Stimulated activated effector memory CD8-positive, alpha-beta T cell treated with anti-CD3 and anti-CD28 coated beads, Interleukin-12 subunit alpha, Interleukin-12 subunit beta, amount 100 ng/mL, for 72 hours (primary cell): ENCODE measurements at regions not wholly inside any gene's neighbourhood (a gene's known extent, or its start where the extent isn't known, plus 50 kb on each side); places are given as distances from the start of the nearest gene placed in this dataset.

Experiments used
- ATAC-seq: fragments of 150-1000 bp; cut with Tn5 transposase; 2 replicates; pipeline ENCODE4 v1.10.0; 2021
- DNase-seq, 2 donors: peaks; one replicate each; pipeline ENCODE4 v3.0.0; 2021 to 2022; ENCODE audit warnings: low spot score in 2 of 2
- H3K27ac Mint-ChIP-seq: one replicate; pipeline ENCODE4 v1.8.0; 2022; ENCODE audit warnings: mild to moderate bottlenecking, mixed read lengths
- H3K36me3 Mint-ChIP-seq: one replicate; pipeline ENCODE4 v1.8.0; 2022; ENCODE audit warnings: mild to moderate bottlenecking, mixed read lengths
- H3K4me1 Mint-ChIP-seq: one replicate; pipeline ENCODE4 v1.8.0; 2022; ENCODE audit warnings: mixed read lengths
- H3K4me3 Mint-ChIP-seq: one replicate; pipeline ENCODE4 v1.8.0; 2022; ENCODE audit warnings: mild to moderate bottlenecking, mixed read lengths
- H3K9me3 Mint-ChIP-seq: one replicate; pipeline ENCODE4 v1.8.0; 2022; ENCODE audit warnings: mixed read lengths

DNA sequence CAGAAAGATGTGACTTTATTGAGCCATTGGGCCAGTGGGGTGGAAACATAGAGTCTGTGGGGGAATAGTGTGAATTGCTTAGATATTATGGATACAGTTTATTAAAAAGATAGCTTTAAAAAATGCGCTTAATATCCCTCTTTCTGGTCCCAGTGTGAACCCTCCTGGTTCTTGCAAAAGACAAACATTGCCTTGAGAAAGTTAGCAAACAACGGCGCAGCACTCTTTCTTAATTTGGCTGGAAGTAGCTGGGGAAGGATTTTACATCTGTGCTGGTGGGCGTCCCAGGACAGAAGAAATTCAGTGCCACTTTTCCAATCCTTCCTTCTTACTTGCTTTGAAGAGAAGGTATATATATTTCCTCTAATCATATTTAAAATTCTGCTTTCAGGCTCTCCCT, 191.4 kb upstream of the ZFP64 start:
- DNase-seq (no peak), ATAC-seq (no peak)
- no peaks in the 10 kb centered on the region for H3K36me3 Mint-ChIP-seq
- no peaks in the 10 kb centered on the region for H3K9me3 Mint-ChIP-seq
- H3K4me3 Mint-ChIP-seq = no peak overlapping the region
- H3K27ac Mint-ChIP-seq = no peak overlapping the region
- H3K4me1 Mint-ChIP-seq = no peaks in the 10 kb centered on the region

DNA sequence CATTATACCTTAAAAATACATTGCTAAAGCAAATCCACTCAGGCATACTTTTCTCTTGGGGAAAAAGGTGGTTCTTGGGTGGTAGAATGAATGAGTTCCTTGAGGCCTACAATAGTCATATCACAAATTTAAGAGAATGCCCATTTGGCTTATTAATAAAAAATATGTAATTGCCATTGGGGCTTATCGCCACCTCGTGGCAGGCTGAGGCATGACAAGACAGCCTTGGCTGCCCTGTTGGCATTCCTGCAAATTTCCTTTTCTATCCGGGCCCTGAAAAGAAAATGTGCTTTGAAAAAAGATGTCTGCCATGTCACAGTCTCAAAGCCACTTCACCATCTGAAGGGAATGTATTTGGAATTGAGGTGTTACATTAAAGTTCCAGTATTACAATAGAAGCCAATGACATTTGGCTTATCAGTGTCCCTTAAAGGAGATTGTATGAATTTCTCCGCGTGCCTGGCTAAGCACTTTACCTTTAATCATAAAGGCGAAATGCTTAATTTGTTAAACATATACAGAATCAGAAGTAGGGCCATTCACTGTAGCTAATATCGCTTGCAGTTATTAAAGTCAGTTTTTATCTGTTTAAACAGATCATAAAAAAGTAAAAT, 188.3 kb upstream of the ZFP64 start:
- peak in 1 of 2 donors; percentile 8 for DNase-seq
- no peak overlapping the region for H3K4me3 Mint-ChIP-seq
- no peak for ATAC-seq
- H3K27ac Mint-ChIP-seq = no peak overlapping the region
- H3K36me3 Mint-ChIP-seq = no peaks in the 10 kb centered on the region
- no peaks in the 10 kb centered on the region for H3K4me1 Mint-ChIP-seq
- no peaks in the 10 kb centered on the region for H3K9me3 Mint-ChIP-seq

DNA sequence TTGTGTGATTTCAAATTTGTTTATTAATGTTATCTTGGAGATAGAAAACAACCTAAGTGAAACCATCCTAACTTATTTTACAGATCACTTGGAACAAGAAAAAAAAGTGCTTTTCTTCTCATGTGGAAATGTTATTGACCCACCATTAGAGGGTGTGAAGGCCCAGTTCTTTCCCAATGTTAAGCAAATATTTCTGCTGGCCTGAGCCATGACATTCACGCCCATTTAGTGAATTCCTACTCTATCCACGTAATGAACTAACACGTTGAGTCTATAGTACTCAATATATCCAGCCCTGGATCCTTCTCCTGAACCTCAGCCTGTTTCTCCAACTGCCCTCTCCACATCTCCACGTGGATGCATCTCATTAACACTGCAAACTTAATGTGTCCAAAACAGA, 180.6 kb upstream of the ZFP64 start:
- no peaks in the 10 kb centered on the region for H3K4me1 Mint-ChIP-seq
- DNase-seq (no peak), ATAC-seq (no peak)
- H3K9me3 Mint-ChIP-seq = no peaks in the 10 kb centered on the region
- H3K36me3 Mint-ChIP-seq = no peaks in the 10 kb centered on the region
- no peak overlapping the region for H3K27ac Mint-ChIP-seq
- no peak overlapping the region for H3K4me3 Mint-ChIP-seq

DNA sequence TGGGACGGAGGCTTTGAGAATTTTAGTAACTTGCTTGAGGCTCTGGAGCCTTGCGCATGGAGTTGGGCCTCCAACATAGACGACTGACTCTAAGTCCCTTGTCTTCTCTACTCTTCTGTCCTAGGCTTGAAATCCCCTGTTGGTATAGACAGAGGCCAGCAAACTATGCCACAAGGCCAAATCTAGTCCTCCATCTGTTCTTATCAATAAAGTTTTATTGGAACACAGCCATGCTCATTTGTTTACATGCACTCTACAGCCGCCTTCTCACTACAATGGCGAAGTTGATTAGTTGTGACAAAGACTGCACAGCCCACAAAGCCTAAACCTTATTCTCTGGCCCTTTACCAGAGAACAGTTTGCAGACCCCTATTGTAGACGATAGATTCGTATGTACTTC, 174.1 kb upstream of the ZFP64 start:
- DNase-seq (no peak), ATAC-seq (no peak)
- H3K9me3 Mint-ChIP-seq = no peaks in the 10 kb centered on the region
- H3K36me3 Mint-ChIP-seq = no peaks in the 10 kb centered on the region
- H3K27ac Mint-ChIP-seq = no peak overlapping the region
- H3K4me3 Mint-ChIP-seq = no peak overlapping the region
- no peaks in the 10 kb centered on the region for H3K4me1 Mint-ChIP-seq

DNA sequence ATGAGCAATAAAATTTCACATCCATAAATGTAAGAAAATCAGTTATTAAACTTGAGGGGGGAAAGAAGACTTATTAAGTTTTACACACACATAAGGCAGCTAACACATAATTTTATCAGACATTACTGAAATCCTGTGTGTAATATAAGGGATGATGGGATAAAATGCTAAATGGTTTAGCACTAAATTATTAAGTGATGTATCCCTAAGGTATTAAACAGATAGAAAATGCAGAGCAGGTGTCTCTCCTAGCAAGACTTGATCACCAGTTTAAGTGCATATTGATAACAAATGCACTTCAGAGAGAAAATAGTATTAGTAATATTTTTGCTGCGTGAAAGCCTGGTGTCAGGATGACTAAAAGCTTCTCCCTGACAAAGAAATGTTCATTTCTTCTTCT, 172.8 kb upstream of the ZFP64 start:
- no peaks in the 10 kb centered on the region for H3K9me3 Mint-ChIP-seq
- no peak overlapping the region for H3K4me3 Mint-ChIP-seq
- no peak for DNase-seq
- H3K36me3 Mint-ChIP-seq = no peaks in the 10 kb centered on the region
- no peaks in the 10 kb centered on the region for H3K4me1 Mint-ChIP-seq
- H3K27ac Mint-ChIP-seq = no peak overlapping the region
- ATAC-seq = no peak

DNA sequence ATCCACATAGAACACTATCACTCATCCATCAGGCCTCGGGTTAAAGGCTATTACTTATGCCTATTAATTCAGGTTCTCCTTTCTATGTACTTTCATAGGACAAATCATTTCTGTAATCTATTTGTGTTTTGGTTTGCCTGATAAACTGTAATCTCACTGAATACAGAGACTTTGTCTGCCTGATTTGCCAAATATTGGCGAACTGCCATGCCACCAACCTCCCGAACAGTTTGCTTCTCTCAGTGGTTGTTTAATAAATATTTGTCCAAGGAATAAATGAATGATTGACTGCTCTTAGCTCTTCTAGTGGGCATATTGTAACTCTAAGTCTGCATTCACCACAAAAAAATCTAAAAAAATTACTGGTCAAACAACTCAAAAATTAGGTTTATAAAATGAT, 170.1 kb upstream of the ZFP64 start:
- ATAC-seq = no peak
- no peaks in the 10 kb centered on the region for H3K4me1 Mint-ChIP-seq
- DNase-seq = no peak
- H3K4me3 Mint-ChIP-seq = no peak overlapping the region
- no peaks in the 10 kb centered on the region for H3K36me3 Mint-ChIP-seq
- no peak overlapping the region for H3K27ac Mint-ChIP-seq
- H3K9me3 Mint-ChIP-seq = no peaks in the 10 kb centered on the region

DNA sequence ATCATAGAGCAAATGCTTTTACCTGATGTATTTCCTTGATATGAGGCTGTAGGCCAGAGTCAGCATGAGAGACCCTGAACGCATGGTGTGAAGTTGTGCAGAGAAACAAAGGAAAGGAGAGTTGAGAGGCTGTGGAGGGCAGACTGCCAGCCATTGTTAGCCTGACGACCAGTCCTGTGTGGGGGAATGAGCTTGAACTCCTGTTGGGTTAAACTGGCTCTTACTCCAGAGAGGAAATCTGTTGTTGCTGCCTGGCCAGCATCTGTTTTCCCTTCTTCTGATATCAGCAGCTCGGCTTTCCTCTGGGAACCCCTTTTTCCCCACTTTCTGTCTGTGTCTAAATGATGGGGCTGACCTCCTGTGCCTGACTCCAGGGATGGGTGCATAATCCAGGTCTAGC, 158.2 kb upstream of the ZFP64 start:
- DNase-seq (no peak), ATAC-seq (no peak)
- Mint-ChIP-seq H3K4me3 (no peak overlapping the region), H3K9me3 (no peaks in the 10 kb centered on the region), H3K27ac (no peak overlapping the region), H3K36me3 (no peaks in the 10 kb centered on the region), H3K4me1 (no peaks in the 10 kb centered on the region)

DNA sequence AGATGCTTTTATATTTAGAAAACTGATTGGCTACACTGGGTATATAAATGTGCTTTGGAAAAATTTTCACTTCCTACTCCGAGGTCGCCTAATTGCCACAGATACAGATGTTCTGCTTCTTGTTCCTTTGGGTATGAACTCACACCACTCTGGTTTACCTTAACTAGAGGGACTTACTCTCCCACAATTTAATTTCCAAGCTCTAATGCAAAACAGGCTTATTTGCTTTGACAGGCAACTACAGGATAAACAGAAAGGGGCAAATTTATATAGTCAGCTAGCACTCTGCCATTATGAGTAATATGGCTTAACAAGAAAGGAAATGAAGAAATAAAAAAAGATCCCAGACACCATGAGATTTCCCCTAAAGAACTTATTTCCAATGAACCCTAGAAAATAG, 156.9 kb upstream of the ZFP64 start:
- H3K4me3 Mint-ChIP-seq = no peak overlapping the region
- no peak overlapping the region for H3K27ac Mint-ChIP-seq
- H3K36me3 Mint-ChIP-seq = no peaks in the 10 kb centered on the region
- no peak for ATAC-seq
- no peak for DNase-seq
- H3K9me3 Mint-ChIP-seq = no peaks in the 10 kb centered on the region
- no peaks in the 10 kb centered on the region for H3K4me1 Mint-ChIP-seq

DNA sequence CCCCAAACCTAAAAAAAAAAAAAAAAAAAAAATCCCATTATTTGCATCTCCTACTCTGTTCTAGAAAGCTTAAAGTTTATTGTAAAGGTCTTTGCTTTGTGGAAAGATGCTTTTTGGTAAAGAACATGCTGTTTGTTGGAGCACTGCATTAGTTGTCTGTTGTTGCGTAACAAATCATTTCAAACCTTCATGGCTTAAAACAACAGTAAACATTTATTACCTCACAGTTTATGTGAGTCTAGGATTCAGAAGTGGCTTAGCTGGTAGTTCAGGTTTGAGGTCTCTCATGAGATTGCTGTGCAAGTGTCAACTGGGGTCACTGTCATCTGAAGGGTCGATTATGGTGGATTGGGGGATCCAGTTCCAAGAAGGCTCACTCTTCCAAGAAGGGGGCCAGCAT, 155.2 kb upstream of the ZFP64 start:
- Mint-ChIP-seq H3K4me3 (no peak overlapping the region), H3K4me1 (no peaks in the 10 kb centered on the region), H3K9me3 (no peaks in the 10 kb centered on the region), H3K27ac (no peak overlapping the region), H3K36me3 (no peaks in the 10 kb centered on the region)
- DNase-seq (no peak), ATAC-seq (no peak)

DNA sequence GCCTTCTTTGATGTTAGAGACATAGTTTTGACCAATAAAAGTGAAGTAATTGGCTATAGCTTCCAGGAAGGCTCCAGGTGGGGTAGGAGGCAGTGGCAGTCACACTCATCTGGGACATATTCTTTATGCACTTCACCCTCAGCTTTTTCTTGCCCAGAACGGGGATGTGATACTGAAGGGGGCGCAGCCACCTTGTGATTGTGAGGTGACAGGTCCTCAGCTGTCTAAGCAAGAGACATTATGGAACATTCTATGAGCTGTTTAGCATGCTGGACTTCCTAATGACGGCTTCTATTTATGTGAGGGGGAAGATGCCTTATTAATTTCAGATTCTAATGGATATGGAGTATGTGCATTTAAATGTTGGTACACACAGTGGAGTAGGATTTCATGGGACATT, 151.3 kb upstream of the ZFP64 start:
- H3K27ac Mint-ChIP-seq = no peak overlapping the region
- H3K4me1 Mint-ChIP-seq = no peaks in the 10 kb centered on the region
- no peak overlapping the region for H3K4me3 Mint-ChIP-seq
- H3K36me3 Mint-ChIP-seq = no peaks in the 10 kb centered on the region
- DNase-seq = no peak
- ATAC-seq = no peak
- H3K9me3 Mint-ChIP-seq = no peaks in the 10 kb centered on the region

DNA sequence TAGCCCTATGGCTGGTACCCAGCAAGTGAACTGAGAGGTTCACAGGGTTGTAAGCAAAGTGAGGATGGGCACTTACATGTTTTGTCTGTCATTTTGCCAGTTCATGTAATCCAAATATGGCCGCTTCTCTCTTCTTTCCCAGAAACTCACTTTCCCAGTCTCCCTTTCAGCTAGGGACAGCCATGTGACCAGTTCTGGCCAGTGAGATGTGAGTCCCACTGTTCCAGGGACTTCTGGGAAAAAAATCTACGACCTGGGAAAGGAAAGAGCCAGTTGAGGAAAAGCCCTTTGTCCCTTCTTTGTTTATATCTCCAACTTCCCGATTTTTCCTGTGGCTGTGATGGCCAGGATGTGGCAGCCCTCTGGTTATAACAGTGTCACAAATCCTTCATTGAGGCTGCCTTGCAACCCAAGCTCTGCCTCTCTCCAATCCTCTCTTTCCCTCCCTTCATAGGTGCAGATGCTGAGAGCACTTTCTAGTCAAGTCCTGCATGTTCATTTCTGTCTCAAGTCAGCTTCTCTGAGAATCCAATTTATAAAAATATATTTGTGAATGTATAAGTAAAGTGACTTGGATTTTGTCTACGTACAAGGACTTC, 148.6 kb upstream of the ZFP64 start:
- no peaks in the 10 kb centered on the region for H3K36me3 Mint-ChIP-seq
- H3K27ac Mint-ChIP-seq = no peak overlapping the region
- no peaks in the 10 kb centered on the region for H3K9me3 Mint-ChIP-seq
- DNase-seq (no peak), ATAC-seq (no peak)
- H3K4me3 Mint-ChIP-seq = no peak overlapping the region
- H3K4me1 Mint-ChIP-seq = no peaks in the 10 kb centered on the region

DNA sequence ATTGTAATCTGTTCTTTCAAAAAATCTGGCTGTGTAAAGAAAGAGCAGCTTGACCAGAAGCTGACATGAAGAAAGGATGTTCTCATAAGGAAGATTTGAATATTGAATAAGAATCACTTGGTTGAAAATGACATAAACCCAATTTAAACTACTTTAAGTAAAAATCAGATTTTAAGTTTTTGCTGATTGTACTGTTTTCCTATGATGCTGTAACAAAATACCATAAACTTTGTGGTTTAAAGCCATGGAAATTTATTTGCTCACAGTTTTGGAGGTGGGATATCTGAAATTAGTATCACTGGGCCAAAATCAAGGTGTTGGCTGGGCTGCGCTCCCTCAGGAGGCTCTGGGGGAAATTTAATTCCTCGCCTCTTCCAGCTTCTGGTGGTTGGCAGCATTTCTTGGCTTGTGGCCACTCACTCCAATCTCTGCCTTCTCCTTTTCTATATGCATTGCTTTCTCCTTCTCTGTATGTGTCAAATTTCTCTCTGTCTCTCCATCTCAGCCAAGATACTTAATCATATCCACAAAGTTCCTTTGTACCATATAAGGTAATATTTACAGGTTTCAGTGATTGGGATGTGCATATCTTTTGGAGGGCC, 141.2 kb upstream of the ZFP64 start:
- H3K4me3 Mint-ChIP-seq = no peak overlapping the region
- H3K27ac Mint-ChIP-seq = no peak overlapping the region
- H3K9me3 Mint-ChIP-seq = no peaks in the 10 kb centered on the region
- no peak for ATAC-seq
- DNase-seq = no peak
- H3K36me3 Mint-ChIP-seq = no peaks in the 10 kb centered on the region
- H3K4me1 Mint-ChIP-seq = no peaks in the 10 kb centered on the region

DNA sequence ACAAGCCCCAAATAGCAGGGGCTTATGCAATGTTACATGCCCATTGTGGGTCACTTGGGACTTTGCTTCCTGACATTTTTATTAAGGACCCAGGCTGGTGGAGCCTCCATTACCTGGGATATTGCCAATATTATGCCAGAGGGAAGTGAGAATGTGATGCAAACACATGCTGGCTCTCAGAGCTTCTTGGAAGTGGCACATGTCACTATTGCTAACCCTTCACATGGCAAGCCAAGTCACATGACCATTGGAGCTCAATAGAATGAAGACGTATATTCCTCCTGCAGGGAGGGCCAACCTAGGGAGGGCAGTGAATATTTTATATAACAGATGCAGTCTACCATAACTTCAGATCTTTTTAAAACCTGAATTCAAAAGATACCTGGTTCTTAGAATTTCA, 140.7 kb upstream of the ZFP64 start:
- no peak for ATAC-seq

DNA sequence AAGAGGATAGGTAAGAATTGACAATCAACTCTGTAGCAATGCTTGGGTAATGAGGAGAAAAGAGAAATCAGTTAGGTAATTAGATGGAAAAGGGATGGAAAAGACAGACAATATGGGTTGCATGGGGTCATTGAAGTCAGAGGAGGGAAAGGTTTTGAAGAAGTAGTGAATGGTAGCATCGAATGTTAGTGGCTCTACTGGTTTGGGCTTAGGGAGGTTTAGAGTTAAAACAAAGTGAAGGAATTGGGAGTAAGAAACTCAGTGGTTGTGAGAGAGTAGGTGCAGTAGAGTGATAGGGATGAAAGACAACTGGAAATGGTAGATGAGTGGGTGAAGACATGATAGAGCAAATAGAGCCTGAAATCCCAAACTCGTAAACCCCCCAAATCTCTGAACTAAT, 140.1 kb upstream of the ZFP64 start:
- Mint-ChIP-seq H3K36me3 (no peaks in the 10 kb centered on the region), H3K27ac (no peak overlapping the region), H3K4me3 (no peak overlapping the region), H3K9me3 (no peaks in the 10 kb centered on the region), H3K4me1 (no peaks in the 10 kb centered on the region)
- DNase-seq (no peak), ATAC-seq (no peak)

More for the DNA sequence above, 140.7 kb upstream of the ZFP64 start:
- no peak overlapping the region for H3K4me3 Mint-ChIP-seq
- H3K4me1 Mint-ChIP-seq = no peaks in the 10 kb centered on the region
- no peaks in the 10 kb centered on the region for H3K36me3 Mint-ChIP-seq
- no peaks in the 10 kb centered on the region for H3K9me3 Mint-ChIP-seq
- H3K27ac Mint-ChIP-seq = no peak overlapping the region
- DNase-seq = no peak

DNA sequence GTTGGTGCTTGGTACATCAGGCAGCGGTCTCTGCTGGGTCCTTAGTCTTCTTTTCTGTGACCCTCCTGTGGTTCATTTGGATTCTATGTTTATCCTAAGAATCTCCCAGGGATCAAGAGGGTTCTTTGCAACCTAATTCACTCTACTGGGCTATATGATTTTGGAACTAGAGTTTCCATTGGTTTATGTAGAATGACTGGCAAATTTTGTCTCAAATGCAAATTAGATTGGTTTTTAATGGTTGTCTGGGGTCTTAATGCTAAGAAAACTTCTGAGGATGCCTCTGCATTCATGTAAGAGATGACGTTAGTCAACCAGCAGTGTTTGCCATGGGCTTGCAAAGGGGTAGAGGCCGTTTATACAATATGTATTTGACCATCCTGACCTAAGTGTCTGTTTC, 129.8 kb upstream of the ZFP64 start:
- ATAC-seq (no peak), DNase-seq (no peak)
- Mint-ChIP-seq H3K36me3 (no peaks in the 10 kb centered on the region), H3K9me3 (no peaks in the 10 kb centered on the region), H3K4me1 (no peaks in the 10 kb centered on the region), H3K27ac (no peak overlapping the region), H3K4me3 (no peak overlapping the region)

DNA sequence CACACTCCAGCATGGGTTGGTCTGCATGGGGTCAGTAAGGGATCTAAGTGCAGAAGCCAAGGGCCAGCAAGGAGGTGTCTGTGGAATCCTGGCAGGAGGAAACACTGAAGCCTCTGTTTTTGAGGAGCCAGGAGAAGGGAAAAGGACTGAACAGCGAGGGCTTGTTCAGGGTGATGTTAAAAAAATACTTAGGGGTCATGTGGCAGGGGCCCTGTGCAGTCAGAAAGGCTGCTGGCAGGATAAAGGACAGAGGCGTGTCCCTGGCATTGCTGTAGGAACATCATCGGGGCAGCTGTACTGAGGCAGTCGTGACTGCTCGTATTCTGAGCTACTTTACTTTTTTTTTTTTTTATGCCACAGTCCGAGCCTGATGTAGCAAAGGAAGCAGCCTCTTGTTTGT, 127.1 kb upstream of the ZFP64 start:
- ATAC-seq (no peak), DNase-seq (no peak)
- Mint-ChIP-seq H3K36me3 (no peaks in the 10 kb centered on the region), H3K4me1 (peaks cover 5% of the 10 kb centered on the region), H3K4me3 (no peak overlapping the region), H3K27ac (no peak overlapping the region), H3K9me3 (no peaks in the 10 kb centered on the region)
